LNCaP clone FGC (cell line): ENCODE measurements at regions not wholly inside any gene's neighbourhood (a gene's known extent, or its start where the extent isn't known, plus 50 kb on each side); places are given as distances from the start of the nearest gene placed in this dataset.

Experiments
- DNase-seq: peaks from one replicate; pipeline ENCODE4 v3.0.0-alpha.2; 2011; ENCODE audit warnings: low read depth
- H3K4me3 ChIP-seq: 2 replicates; pipeline ENCODE4 v1.5.1; 2011; ENCODE audit warnings: mild to moderate bottlenecking, low read depth, low read length, control low read depth
- CTCF ChIP-seq: IDR thresholded peaks from 2 replicates; pipeline ENCODE4 v1.5.1; 2012; ENCODE audit warnings: mild to moderate bottlenecking; ENCODE audit not compliant: control insufficient read depth, insufficient read depth; ENCODE audit errors: extremely low read depth

- no peak overlapping the region for H3K4me3 ChIP-seq
- no peak for TF ChIP-seq CTCF
These were observed 209.5 kb downstream of the VAPA start for GRCh38 chr18:10122988-10123950.

GRCh38 chr18:10124071-10124470 is 210.3 kb downstream of the VAPA start:
- no peak for TF ChIP-seq CTCF
- DNase-seq = no peak
- no peak overlapping the region for H3K4me3 ChIP-seq

More at GRCh38 chr18:10122988-10123950, 209.5 kb downstream of the VAPA start:
- DNase-seq = no peak

GRCh38 chr18:10124557-10124956 is 210.7 kb downstream of the VAPA start:
- no peak overlapping the region for H3K4me3 ChIP-seq
- DNase-seq = no peak
- TF ChIP-seq CTCF = no peak

GRCh38 chr18:10124967-10125366 is 211.2 kb downstream of the VAPA start:
- no peak for TF ChIP-seq CTCF
- DNase-seq = no peak
- H3K4me3 ChIP-seq = no peak overlapping the region

GRCh38 chr18:10127729-10128128 is 213.9 kb downstream of the VAPA start:
- TF ChIP-seq CTCF = no peak
- no peak for DNase-seq
- H3K4me3 ChIP-seq = no peak overlapping the region

GRCh38 chr18:10128921-10129501 is 215.2 kb downstream of the VAPA start:
- no peak for DNase-seq
- TF ChIP-seq CTCF = no peak
- no peak overlapping the region for H3K4me3 ChIP-seq

GRCh38 chr18:10130606-10131005 is 216.8 kb downstream of the VAPA start:
- DNase-seq = no peak
- no peak overlapping the region for H3K4me3 ChIP-seq
- TF ChIP-seq CTCF = no peak
